ENCODE measurements at regions not wholly inside any gene's neighbourhood (a gene's known extent, or its start where the extent isn't known, plus 50 kb on each side); places are given as distances from the start of the nearest gene placed in this dataset.

GRCh38 chr9:81480828-81481604 lies 208.3 kb downstream of the TLE1 start (continued):
- no peak for TF ChIP-seq CHD1 (IDR thresholded peaks at IDR 0.05; ENCODE audit: low read depth, low read length)
